Progenitor cell of endocrine pancreas (in vitro differentiated cells): ENCODE measurements at regions not wholly inside any gene's neighbourhood (a gene's known extent, or its start where the extent isn't known, plus 50 kb on each side); places are given as distances from the start of the nearest gene placed in this dataset.
A peak's percentile ranks its signal among the peaks of the same experiment; 100 is the strongest.

Experiments
- DNase-seq: peaks from one replicate; pipeline ENCODE4 v3.0.0; 2021; ENCODE audit warnings: low spot score; ENCODE audit not compliant: unreplicated experiment
- H3K27ac Mint-ChIP-seq: 2 replicates; pipeline ENCODE4 v1.8.0; 2021; ENCODE audit warnings: mild to moderate bottlenecking, moderate library complexity, mixed read lengths
- H3K27me3 Mint-ChIP-seq: 2 replicates; pipeline ENCODE4 v1.8.0; 2021; ENCODE audit warnings: mixed read lengths
- H3K36me3 Mint-ChIP-seq: 2 replicates; pipeline ENCODE4 v1.8.0; 2022; ENCODE audit warnings: mixed read lengths; ENCODE audit not compliant: insufficient read depth
- H3K4me1 Mint-ChIP-seq: 2 replicates; pipeline ENCODE4 v1.8.0; 2021; ENCODE audit warnings: low read depth, mixed read lengths
- H3K4me3 Mint-ChIP-seq: 2 replicates; pipeline ENCODE4 v1.8.0; 2021; ENCODE audit warnings: low read depth, mild to moderate bottlenecking, moderate library complexity, mixed read lengths
- H3K9me3 Mint-ChIP-seq: 2 replicates; pipeline ENCODE4 v1.8.0; 2021; ENCODE audit warnings: low read depth, mixed read lengths
- CTCF ChIP-seq: fragments of 200-600 bp; sonication (generic); IDR thresholded peaks from one replicate; pipeline ENCODE4 v1.5.0; 2021; ENCODE audit warnings: antibody characterized with exemption, mild to moderate bottlenecking; ENCODE audit not compliant: unreplicated experiment

- no peak for DNase-seq
- peak; percentile 62 for TF ChIP-seq CTCF
- Mint-ChIP-seq H3K27me3 (no peaks in the 10 kb centered on the region), H3K36me3 (no peaks in the 10 kb centered on the region), H3K9me3 (no peaks in the 10 kb centered on the region), H3K4me3 (no peak overlapping the region), H3K27ac (no peak overlapping the region), H3K4me1 (peaks cover 39% of the 10 kb centered on the region)
These were observed 244.9 kb upstream of the LRIG3 start for GRCh38 chr12:59164991-59165718.

- Mint-ChIP-seq H3K36me3 (no peaks in the 10 kb centered on the region), H3K4me1 (peaks cover 39% of the 10 kb centered on the region), H3K27ac (no peak overlapping the region), H3K27me3 (no peaks in the 10 kb centered on the region), H3K9me3 (peaks cover 2% of the 10 kb centered on the region), H3K4me3 (no peak overlapping the region)
- no peak for DNase-seq
- no peak for TF ChIP-seq CTCF
These were observed 243.9 kb upstream of the LRIG3 start for GRCh38 chr12:59164226-59164625.

GRCh38 chr12:59158681-59159080 lies 238.4 kb upstream of the LRIG3 start:
- no peaks in the 10 kb centered on the region for H3K27me3 Mint-ChIP-seq
- no peaks in the 10 kb centered on the region for H3K36me3 Mint-ChIP-seq
- no peak overlapping the region for H3K4me3 Mint-ChIP-seq

GRCh38 chr12:59158066-59158465 lies 237.8 kb upstream of the LRIG3 start:
- DNase-seq, result no peak
- H3K27me3 Mint-ChIP-seq, result no peaks in the 10 kb centered on the region

More at GRCh38 chr12:59158681-59159080, 238.4 kb upstream of the LRIG3 start:
- Mint-ChIP-seq H3K9me3 (peaks cover 18% of the 10 kb centered on the region), H3K27ac (no peak overlapping the region), H3K4me1 (peaks cover 6% of the 10 kb centered on the region)
- TF ChIP-seq CTCF, result no peak
- no peak for DNase-seq

GRCh38 chr12:59155448-59155847 lies 235.1 kb upstream of the LRIG3 start:
- no peak for TF ChIP-seq CTCF
- H3K9me3 Mint-ChIP-seq, result peaks cover 21% of the 10 kb centered on the region
- H3K27me3 Mint-ChIP-seq, result no peaks in the 10 kb centered on the region
- no peaks in the 10 kb centered on the region for H3K36me3 Mint-ChIP-seq
- no peak for DNase-seq
- H3K4me3 Mint-ChIP-seq, result no peak overlapping the region
- no peaks in the 10 kb centered on the region for H3K4me1 Mint-ChIP-seq
- no peak overlapping the region for H3K27ac Mint-ChIP-seq

More at GRCh38 chr12:59158066-59158465, 237.8 kb upstream of the LRIG3 start:
- Mint-ChIP-seq H3K4me3 (no peak overlapping the region), H3K9me3 (peaks cover 21% of the 10 kb centered on the region), H3K27ac (no peak overlapping the region), H3K4me1 (peaks cover 1% of the 10 kb centered on the region), H3K36me3 (no peaks in the 10 kb centered on the region)
- no peak for TF ChIP-seq CTCF
